ENCODE measurements at regions not wholly inside any gene's neighbourhood (a gene's known extent, or its start where the extent isn't known, plus 50 kb on each side); places are given as distances from the start of the nearest gene placed in this dataset.
"Not testable (repeated sequence)": the region's sequence is repeated elsewhere in the genome, so short reads cannot be mapped to it uniquely, and the experiment has no call there.

DNA sequence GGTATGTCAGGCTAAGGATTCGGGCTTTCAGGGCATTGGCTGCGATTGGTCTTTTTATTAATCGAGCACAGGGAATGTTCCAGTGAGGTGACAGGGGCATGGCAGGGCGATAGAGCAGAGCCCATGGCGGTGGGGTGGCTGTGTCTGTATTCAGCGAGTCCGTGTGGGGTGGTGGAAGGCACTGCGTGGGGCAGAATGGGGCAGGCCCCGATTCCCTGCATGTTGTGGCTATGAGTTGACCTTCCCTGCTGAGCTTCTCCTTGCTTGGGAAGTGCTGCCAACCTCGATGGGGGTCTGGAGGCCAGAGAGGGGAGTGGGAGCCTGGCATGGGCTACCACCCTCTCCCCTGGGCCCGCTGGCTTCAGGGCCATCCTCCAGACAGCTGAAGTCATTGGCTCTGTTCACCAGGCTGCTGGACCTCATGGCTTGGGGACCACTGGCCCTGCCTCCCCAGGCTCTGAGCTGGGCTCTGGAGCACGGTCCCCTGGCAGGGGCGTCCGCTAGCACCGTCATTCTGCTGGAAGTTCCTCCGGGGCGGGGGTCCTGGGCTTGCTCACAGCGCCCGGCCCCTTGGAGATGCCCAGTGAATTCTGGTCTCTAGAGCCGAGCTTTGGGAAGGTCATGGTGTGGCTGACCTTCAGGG is 92.1 kb downstream of the NPIPB11 start:
- no peaks in the 10 kb centered on the region for H3K9me3 ChIP-seq
- no peak for TF ChIP-seq POLR2A (IDR thresholded peaks at IDR 0.05)
- no peak for TF ChIP-seq EP300 (IDR thresholded peaks at IDR 0.05)
- TF ChIP-seq, protein P1, sequence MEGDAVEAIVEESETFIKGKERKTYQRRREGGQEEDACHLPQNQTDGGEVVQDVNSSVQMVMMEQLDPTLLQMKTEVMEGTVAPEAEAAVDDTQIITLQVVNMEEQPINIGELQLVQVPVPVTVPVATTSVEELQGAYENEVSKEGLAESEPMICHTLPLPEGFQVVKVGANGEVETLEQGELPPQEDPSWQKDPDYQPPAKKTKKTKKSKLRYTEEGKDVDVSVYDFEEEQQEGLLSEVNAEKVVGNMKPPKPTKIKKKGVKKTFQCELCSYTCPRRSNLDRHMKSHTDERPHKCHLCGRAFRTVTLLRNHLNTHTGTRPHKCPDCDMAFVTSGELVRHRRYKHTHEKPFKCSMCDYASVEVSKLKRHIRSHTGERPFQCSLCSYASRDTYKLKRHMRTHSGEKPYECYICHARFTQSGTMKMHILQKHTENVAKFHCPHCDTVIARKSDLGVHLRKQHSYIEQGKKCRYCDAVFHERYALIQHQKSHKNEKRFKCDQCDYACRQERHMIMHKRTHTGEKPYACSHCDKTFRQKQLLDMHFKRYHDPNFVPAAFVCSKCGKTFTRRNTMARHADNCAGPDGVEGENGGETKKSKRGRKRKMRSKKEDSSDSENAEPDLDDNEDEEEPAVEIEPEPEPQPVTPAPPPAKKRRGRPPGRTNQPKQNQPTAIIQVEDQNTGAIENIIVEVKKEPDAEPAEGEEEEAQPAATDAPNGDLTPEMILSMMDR (IDR thresholded peaks at IDR 0.05) = no peak
- H3K36me3 ChIP-seq = peaks cover 0 to 6% (median 0%) of the 10 kb centered on the region in 3 donors
- H3K4me3 ChIP-seq = no peak overlapping the region
- no peak overlapping the region for H3K27ac ChIP-seq
- no peak for DNase-seq (ENCODE audit: low spot score in 2 of 2)
- no peaks in the 10 kb centered on the region for H3K27me3 ChIP-seq
- WGBS, 2 donors = 92 to 95% methylated on average over 10 of the region's 20 CpGs
- peaks cover 0 to 44% (median 6%) of the 10 kb centered on the region in 4 donors for H3K4me1 ChIP-seq

DNA sequence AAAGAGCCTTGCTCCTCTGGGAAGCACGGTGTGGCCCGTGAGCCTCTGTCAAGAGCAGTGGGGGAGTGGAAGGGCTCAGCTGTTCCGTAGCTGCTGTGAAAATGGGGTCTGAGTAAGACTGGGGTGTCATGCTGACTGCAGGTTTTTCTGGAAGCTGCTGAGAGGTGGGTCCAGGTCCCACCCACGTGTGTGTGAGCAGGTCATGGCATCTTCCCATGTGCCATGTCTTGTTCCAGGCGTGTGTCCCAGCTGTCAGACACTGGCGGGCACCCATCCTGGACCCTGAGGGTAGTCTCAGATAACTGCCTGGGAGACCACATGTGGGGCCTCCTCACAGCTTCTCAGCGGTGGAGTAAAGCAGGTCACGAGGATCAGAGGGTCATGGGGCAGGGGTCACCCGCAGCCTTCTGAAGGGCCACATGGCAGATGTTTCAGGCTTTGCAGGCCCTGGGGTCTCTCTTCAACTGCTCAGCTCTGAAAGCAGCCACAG is 92.9 kb downstream of the NPIPB11 start:
- Histone ChIP-seq H3K27ac (no peak overlapping the region), H3K9me3 (no peaks in the 10 kb centered on the region), H3K4me1 (peaks cover 0 to 39% (median 4%) of the 10 kb centered on the region in 4 donors), H3K27me3 (no peaks in the 10 kb centered on the region), H3K4me3 (no peak overlapping the region), H3K36me3 (peaks cover 0 to 6% (median 0%) of the 10 kb centered on the region in 3 donors)
- DNase-seq (ENCODE audit: low spot score in 2 of 2) = no peak
- WGBS, 2 donors = 77 to 82% methylated on average over 7 to 8 of the region's 9 CpGs
- TF ChIP-seq POLR2A (IDR thresholded peaks at IDR 0.05) = no peak
- TF ChIP-seq EP300 (IDR thresholded peaks at IDR 0.05) = no peak
- TF ChIP-seq, protein P1 (IDR thresholded peaks at IDR 0.05) = no peak

DNA sequence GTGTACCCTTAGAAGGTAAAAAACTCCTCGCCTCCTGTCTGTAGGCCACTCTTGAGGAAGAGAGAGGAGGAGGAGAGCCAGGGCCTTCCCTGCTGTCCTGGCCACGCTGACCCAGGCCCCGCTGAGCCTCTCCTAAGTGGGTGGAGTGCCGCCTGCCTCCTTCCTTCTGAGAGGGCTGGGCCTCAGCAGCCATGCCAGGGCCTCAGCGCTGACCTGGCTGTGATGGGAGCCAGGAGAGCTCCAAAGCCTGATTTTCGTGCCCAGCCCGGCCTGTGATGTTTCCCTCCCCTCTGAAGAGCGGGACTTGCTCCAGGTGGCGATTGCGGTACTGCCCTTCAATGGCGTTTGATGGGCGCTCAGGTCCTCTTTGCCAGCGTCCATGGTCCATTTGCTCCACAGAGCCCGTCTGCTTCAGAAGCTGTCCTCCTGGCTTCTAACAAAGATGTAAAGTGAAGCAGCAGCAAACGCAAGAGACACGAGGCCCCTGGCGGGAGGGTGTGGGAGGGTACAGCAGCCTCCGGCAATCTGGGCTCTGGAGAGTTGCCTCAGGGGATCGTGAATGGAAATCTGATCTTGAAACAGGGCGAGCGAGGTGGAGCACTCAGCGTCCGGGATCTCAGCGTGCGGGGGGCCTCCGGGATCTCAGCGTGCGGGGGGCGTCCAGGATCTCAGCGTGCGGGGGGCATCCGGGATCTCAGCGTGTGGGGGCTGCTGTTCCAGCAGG is 93.5 kb downstream of the NPIPB11 start:
- Histone ChIP-seq H3K27ac (no peak overlapping the region), H3K4me1 (peaks cover 0 to 37% (median 2%) of the 10 kb centered on the region in 4 donors), H3K36me3 (peaks cover 0 to 6% (median 0%) of the 10 kb centered on the region in 3 donors), H3K9me3 (no peaks in the 10 kb centered on the region), H3K27me3 (no peaks in the 10 kb centered on the region), H3K4me3 (no peak overlapping the region)
- WGBS, 2 donors = 66 to 78% methylated on average over 19 to 30 of the region's 33 CpGs
- TF ChIP-seq, protein P1 (IDR thresholded peaks at IDR 0.05) = no peak
- TF ChIP-seq POLR2A (IDR thresholded peaks at IDR 0.05) = no peak
- no peak for TF ChIP-seq EP300 (IDR thresholded peaks at IDR 0.05)
- DNase-seq (ENCODE audit: low spot score in 2 of 2) = no peak

DNA sequence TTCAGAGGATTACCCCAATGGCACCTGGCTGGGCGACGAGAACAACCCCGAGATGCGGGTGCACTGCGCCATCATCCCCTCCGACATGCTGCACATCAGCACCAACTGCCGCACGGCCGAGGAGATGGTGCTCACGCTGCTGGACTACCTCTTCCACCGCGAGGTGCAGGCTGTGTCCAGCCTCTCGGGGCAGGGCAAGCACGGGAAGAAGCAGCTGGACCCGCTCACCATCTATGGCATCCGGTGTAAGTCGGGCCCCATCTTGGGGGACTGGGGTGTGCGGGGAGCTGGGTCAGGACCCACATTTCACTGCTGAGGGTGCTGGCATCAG is 94.2 kb downstream of the NPIPB11 start:
- not testable (repeated sequence) for H3K27ac ChIP-seq; DNase-seq (ENCODE audit: low spot score in 2 of 2); H3K9me3 ChIP-seq; H3K36me3 ChIP-seq; H3K4me3 ChIP-seq; H3K27me3 ChIP-seq
- H3K4me1 ChIP-seq = peaks cover 0 to 40% (median 2%) of the 10 kb centered on the region in 4 donors
- 91 to 96% methylated on average over 4 to 17 of the region's 18 CpGs for WGBS, 2 donors

DNA sequence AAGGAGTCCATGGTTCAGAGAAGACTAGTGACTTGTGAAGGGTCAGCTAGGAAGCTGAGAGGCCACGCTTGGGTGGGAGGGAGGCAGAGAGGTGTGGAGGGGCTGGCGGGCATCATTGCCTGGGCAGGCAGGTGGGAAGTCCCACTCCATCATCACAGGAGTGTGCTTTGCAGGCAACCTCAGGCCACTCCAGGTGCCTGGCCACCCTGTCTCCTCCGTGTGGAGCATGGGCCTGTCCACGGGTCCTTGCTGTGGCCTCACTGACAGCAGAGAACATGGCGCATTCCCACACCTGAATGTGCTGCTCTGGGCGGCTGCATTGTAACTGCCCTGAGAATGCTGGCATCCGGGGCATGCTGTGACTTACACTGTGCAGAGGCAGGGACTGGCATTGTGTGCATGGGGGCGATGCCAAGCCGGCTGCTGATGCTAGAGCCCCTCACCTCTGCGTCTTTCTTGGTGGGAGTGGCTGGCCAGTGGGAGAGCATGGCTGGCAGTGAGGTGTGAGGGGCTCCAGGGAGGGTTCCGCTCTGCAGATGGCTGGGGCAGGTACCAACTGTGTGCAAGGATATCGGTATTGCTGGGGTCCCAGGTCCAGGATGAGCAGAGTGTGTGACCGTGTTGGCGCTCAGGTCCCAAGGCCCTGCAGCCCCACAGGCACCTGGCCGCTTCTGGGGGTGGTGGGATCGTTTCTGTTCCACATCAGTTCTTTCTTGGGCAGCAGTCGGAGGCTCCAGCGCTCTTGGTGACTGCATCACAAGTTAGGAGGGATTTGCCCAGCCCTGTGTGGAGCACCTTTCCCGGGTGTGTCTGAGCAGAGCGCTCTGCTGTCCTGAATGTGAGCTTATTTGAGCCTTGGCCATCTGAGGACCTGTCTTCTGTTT is 94.8 kb downstream of the NPIPB11 start:
- DNase-seq (ENCODE audit: low spot score in 2 of 2) = no peak
- H3K27ac ChIP-seq = peak overlapping the region in 1 of 4 donors; percentile 40
- no peaks in the 10 kb centered on the region for H3K9me3 ChIP-seq
- no peak overlapping the region for H3K4me3 ChIP-seq
- H3K27me3 ChIP-seq = no peaks in the 10 kb centered on the region
- peaks cover 0 to 6% (median 0%) of the 10 kb centered on the region in 3 donors for H3K36me3 ChIP-seq
- WGBS, 2 donors = 90 to 92% methylated on average over 18 to 20 of the region's 20 CpGs
- TF ChIP-seq, protein P1 (IDR thresholded peaks at IDR 0.05) = no peak
- TF ChIP-seq POLR2A (IDR thresholded peaks at IDR 0.05) (no peak), EP300 (IDR thresholded peaks at IDR 0.05) (no peak)
- H3K4me1 ChIP-seq = peaks cover 0 to 40% (median 2%) of the 10 kb centered on the region in 4 donors

All from tibial nerve (tissue), 4 donors.